ENCODE measurements at regions not wholly inside any gene's neighbourhood (a gene's known extent, or its start where the extent isn't known, plus 50 kb on each side); places are given as distances from the start of the nearest gene placed in this dataset.

- TF ChIP-seq HNF1A (IDR thresholded peaks at IDR 0.05; ENCODE audit: low read depth) (peak; percentile 95), HNF1A (CRISPR knock-in tag; IDR thresholded peaks at IDR 0.05; ENCODE audit: borderline replicate concordance) (peak; percentile 97), RXRA (CRISPR knock-in tag; IDR thresholded peaks at IDR 0.05) (peak; percentile 16; the same call in 1 of the 2 replicates), CEBPG (CRISPR knock-in tag; IDR thresholded peaks at IDR 0.05) (peak; percentile 9; the same call in 1 of the 2 replicates), TCF7 (IDR thresholded peaks at IDR 0.05; ENCODE audit: low read depth) (0 out of 2 replicates have a peak, but pooled peaks have one; percentile 44), ARID4A (CRISPR knock-in tag; IDR thresholded peaks at IDR 0.05; ENCODE audit: borderline replicate concordance) (peak; percentile 32; the same call in 1 of the 2 replicates), ZSCAN5A (CRISPR knock-in tag; IDR thresholded peaks at IDR 0.05; ENCODE audit: borderline replicate concordance) (no peak), CREM (IDR thresholded peaks at IDR 0.05) (peak; percentile 78), CREM (CRISPR knock-in tag; IDR thresholded peaks at IDR 0.05) (no peak), ATF2 (CRISPR knock-in tag; IDR thresholded peaks at IDR 0.05) (0 out of 2 replicates have a peak, but pooled peaks have one; percentile 12), NR2C2 (CRISPR knock-in tag; IDR thresholded peaks at IDR 0.05; ENCODE audit: borderline replicate concordance) (0 out of 2 replicates have a peak, but pooled peaks have one; percentile 35), RXRB (CRISPR knock-in tag; IDR thresholded peaks at IDR 0.05; ENCODE audit: borderline replicate concordance) (peak; percentile 87; the same call in 1 of the 2 replicates), ZNF780A (CRISPR knock-in tag; IDR thresholded peaks at IDR 0.05) (no peak), ZNF776 (CRISPR knock-in tag; IDR thresholded peaks at IDR 0.05) (no peak), TFAP4 (IDR thresholded peaks at IDR 0.05; ENCODE audit: borderline replicate concordance, low read depth) (peak; percentile 57), ASH2L (IDR thresholded peaks at IDR 0.05; ENCODE audit: insufficient read length, low read depth, low read length) (peak; percentile 74), MLX (CRISPR knock-in tag; IDR thresholded peaks at IDR 0.05) (peak; percentile 53)
Observed at GRCh38 chr1:182291584-182292192, 99.9 kb downstream of the GLUL start (continued).
